GM18861 (cell line): ENCODE measurements at regions not wholly inside any gene's neighbourhood (a gene's known extent, or its start where the extent isn't known, plus 50 kb on each side); places are given as distances from the start of the nearest gene placed in this dataset.
"Not testable (repeated sequence)": the region's sequence is repeated elsewhere in the genome, so short reads cannot be mapped to it uniquely, and the experiment has no call there.

ENCODE experiments used
- ATAC-seq: cut with Tn5 transposase; IDR thresholded peaks from one replicate; pipeline ENCODE4 v1.9.1; 2021; ENCODE audit not compliant: unreplicated experiment

DNA sequence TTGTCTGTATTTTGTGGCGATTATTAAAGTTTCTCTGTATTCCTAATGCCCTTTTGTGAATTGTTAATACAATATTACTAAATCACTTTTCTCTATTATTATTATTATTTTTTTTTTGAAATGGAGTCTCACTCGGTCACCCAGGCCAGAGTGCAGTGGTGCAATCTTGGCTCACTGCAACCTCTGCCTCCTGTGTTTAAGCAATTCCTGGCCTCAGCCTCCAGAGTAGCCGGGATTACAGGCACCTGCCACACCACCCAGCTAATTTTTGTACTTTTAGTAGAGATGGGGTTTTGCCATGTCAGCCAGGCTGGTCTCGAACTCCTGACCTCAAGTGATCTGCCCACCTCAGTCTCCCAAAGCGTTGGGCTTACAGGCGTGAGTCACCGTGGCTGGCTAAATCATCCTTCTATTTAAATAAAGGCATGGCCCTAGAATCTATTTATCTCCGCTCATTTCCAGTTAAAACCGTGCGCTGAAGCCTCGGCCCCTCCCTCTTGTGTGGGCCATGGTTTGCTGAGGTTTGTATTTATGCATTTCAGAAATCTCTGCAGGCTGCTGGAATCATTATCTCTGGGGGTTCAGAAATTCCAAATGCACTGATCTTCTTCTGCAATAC lies 1136.4 kb upstream of the TMEM132C start:
- no peak for ATAC-seq

GRCh38 chr12:127133675-127134335 lies 1133.2 kb upstream of the TMEM132C start:
- ATAC-seq, result no peak

- ATAC-seq, result not testable (repeated sequence)
These were observed 1126.0 kb upstream of the TMEM132C start for GRCh38 chr12:127140864-127141484.

GRCh38 chr12:127143020-127143419 lies 1124.0 kb upstream of the TMEM132C start:
- no peak for ATAC-seq

GRCh38 chr12:127144770-127145169 lies 1122.2 kb upstream of the TMEM132C start:
- ATAC-seq, result no peak

DNA sequence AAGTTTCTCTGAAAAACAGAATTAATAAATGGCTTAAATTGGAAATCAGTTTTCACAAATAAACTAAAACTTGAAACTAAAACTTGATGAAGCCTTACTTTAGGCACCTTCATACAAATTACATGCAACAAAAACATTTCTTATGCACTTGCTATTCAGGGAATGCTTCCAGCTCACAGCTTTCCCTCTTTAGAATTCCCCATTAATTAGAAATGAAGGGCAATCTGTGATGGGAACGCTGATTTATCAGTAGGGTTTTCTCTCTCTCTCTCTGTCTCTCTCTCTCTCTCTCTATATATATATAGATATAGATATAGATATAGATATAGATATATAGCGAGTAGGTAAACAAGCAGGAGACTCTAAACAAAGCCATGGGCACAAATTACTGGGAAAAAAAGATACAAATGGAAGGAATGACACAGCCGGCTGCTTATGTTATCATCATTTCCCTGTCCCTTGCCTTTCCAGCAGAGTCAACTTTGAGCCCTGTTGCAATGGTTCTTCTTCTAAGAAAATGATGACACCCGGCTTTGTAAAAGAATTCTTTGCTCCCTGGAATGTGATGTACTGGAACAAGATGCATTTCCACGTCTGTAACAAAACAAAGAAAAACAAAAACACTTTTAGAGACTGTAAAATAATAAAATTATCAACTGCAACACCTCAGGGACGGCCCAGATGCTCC lies 1121.6 kb upstream of the TMEM132C start:
- no peak for ATAC-seq

- ATAC-seq, result no peak
These were observed 1120.8 kb upstream of the TMEM132C start for GRCh38 chr12:127145929-127146789.

DNA sequence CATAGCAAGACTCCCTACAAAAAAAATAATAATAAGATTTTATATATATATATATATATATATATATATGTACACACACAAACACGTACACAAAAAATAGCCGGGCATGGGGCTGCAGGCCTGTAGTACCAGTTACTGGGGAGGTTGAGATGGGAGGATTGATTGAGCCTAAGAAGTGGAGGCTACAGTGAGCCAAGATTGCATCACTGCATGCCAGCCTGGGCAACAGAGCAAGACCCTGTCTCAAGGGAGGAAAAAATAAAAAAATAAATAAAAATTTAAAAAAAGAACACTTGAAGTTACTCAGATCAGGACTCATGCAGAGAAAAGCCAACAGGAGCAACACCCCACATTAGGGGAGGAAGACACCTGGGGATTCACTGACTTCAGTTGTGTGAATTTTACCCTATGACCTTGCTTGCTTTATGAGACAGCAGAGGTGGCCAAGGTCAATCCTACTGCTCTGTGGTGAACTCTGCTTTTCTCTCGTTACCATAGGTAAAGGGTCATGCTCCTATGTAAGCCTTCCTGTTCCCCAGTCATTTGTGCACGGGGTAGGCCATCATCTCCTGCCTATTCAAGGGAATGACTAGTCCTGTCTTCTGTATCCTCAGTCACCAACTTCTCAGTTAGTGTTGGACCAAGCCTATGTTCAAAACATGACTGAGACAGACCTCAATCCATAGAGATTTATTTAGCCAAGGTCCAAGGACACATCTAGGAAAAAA lies 1119.8 kb upstream of the TMEM132C start:
- ATAC-seq, result no peak

- ATAC-seq, result no peak
These were observed 1119.2 kb upstream of the TMEM132C start for GRCh38 chr12:127147724-127148123.

- no peak for ATAC-seq
These were observed 1118.7 kb upstream of the TMEM132C start for GRCh38 chr12:127148318-127148717.

DNA sequence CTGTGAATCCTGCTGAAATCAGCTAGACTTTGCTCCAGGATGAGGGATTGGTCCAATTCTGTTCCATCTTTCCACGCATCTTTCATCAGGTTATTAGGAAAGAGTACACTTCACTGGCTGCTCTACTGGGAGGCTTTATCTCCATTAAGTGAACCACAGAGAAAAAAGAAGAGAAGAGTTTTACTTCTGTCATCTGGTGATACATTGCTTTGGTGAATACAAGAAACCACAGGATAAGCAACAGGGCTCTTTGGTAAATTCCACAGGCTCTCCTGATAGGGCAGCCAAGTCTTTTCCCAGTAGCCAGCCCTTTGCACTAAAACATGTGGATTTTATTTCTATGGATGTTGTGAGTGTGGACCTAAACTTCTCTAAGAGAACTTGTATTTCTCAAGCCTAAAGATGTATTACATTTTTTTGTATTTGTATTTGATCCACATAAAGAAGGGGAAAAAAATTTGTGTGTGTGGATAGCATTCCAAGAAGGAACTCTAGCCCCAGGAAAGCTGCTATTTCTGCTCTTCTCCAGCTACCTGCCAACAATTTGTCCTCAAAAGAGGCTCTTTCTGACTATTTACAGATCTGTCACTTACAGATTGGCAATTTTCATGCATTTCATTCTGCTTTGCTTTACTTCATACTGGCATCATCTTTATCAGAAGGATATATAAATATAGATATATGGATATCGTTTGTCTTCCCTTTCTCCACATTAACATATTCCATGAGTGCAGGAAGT lies 1117.6 kb upstream of the TMEM132C start:
- ATAC-seq, result no peak

GRCh38 chr12:127150028-127150427 lies 1116.9 kb upstream of the TMEM132C start:
- no peak for ATAC-seq

GRCh38 chr12:127150479-127150878 lies 1116.5 kb upstream of the TMEM132C start:
- ATAC-seq, result no peak

DNA sequence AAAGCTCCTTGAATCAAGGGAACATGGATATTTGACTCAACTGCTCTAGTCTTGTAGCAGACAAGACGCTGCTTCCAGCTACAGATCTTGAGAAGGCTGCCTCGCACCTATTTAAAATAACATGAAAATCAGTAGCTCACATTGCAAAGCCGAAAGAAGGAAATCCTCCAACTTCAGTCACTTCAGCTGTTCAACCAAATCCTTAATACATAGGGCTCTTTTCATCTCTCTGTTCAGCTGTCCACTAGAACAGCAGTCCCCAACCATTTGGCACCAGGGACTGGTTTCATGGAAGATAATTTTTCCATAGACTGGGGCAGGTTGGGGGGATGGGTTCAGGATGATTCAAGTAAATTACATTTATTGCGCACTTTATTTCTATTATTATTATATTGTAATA lies 1116.0 kb upstream of the TMEM132C start:
- no peak for ATAC-seq

DNA sequence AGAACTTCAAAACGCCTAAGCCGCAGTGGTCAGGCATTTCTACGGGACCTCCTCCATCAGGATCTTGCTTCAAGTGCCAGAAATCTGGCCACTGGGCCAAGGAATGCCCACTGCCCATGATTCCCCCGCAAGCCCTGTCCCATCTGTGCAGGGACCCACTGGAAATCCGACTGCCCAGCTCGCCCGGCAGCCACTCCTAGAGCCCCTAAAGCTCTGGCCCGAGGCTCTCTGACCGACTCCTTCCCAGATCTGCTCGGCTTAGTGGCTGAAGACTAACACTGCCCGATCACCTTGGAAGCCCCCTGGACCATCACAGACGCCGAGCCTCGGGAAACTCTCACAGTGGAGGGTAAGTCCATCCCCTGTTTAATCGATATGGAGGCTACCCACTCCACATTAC lies 1113.0 kb upstream of the TMEM132C start:
- no peak for ATAC-seq

DNA sequence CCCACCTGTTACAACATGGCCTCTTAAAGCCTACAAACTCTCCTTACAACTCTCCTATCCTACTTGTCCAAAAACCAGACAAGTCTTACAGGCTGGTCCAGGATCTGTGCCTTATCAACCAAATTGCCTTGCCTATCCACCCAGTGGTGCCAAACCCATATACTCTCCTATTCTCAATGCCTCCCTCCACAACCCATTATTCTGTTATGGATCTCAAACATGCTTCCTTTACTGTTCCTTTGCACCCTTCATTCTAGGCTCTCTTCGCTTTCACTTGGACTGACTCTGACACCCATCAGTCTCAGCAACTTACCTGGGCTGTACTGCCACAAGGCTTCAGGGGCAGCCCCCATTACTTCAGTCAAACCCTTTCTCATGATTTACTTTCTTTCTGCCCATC lies 1112.1 kb upstream of the TMEM132C start:
- ATAC-seq, result not testable (repeated sequence)

DNA sequence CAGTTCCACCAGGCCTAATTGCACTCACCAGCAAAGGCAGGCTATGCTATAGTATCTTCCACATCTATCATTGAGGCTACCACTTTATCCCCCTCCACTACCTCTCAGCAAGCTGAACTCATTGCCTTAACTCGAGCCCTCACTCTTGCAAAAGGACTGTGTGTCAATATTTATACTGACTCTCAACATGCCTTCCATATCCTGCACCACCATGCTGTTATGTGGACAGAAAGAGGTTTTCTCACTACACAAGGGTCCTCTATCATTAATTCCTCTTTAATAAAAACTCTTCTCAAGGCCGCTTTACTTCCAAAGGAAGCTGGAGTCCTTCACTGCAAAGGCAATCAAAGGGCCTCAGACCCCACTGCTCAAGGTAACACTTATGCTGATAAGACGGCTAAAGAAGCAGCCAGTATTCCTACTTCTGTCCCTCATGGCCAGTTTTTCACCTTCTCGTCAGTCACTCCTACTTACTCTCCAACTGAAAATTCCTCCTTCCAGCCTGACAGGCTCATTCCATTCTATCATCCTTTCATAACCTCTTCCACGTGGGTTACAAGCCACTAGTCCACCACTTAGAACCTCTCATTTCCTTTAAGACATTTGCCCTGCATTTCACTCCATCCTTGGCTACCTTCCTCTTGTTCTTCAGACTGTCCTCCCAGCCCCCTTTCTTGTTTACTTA lies 1110.9 kb upstream of the TMEM132C start:
- not testable (repeated sequence) for ATAC-seq

DNA sequence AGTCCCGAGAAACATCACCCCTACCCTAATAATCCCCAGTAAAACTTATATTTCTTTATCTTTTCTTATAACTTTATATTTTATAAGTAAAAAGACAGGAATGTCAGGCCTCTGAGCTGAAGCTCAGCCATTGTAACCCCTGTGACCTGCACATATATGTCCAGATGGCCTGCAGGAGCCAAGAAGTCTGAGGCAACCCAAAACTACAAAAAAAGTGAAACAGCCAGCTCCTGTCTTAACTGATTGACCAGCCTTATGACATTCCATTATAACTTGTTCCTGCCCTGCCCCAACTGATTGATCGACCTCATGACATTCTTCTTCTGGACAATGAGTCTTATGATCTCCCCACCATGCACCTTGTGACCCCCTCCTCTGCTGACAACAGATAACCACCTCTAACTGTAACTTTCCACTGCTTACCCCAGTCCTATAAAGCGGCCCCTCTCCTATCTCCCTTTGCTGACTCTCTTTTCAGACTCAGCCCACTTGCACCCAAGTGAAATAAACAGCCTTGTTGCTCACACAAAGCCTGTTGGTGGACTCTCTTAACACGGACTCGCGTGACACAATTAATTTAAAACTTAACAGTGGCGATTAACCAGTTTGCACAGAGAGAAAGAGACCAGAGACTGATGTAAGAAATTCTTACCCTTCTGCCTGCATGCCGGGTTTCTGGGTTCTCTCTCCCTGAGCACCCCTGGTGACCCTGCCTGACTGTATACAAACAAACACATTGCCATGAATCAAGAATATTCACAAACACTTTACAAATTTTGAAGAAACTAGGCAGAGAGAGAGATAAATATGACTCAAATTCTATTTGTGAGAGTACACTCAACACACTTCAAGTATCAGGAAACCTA lies 1109.2 kb upstream of the TMEM132C start:
- ATAC-seq, result not testable (repeated sequence)
